SKM-1 (cell line): ENCODE measurements at regions not wholly inside any gene's neighbourhood (a gene's known extent, or its start where the extent isn't known, plus 50 kb on each side); places are given as distances from the start of the nearest gene placed in this dataset.
A peak's percentile ranks its signal among the peaks of the same experiment; 100 is the strongest.

Source experiments
- DNase-seq: peaks from one replicate; lab custom pipeline; 2025; ENCODE audit not compliant: unreplicated experiment; lab: John Stamatoyannopoulos, UW

DNA sequence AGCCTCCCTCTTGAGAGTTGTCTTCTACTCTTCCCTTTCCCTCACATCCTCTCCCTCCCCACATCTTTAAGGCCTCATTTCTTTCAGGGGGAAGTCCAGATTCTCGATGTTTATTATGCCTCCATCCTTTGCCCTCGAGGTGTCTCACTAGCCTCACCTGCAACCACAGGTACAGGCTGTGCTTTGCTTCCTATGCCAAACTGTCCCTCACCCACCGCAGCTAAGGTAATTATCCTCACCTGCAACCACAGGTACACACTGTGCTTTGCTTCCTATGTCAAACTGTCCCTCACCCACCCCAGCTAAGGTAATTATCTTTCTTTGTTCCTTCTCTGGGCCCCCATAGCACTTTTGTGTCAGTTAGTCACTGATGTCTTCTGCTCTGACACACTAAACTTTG is 328.1 kb upstream of the SNX7 start:
- no peak for DNase-seq

- DNase-seq = no peak
These were observed 329.7 kb upstream of the SNX7 start for GRCh38 chr1:98331718-98332311.

- no peak for DNase-seq
These were observed 330.3 kb upstream of the SNX7 start for GRCh38 chr1:98331243-98331642.

- DNase-seq = no peak
These were observed 331.3 kb upstream of the SNX7 start for GRCh38 chr1:98330224-98330623.

DNA sequence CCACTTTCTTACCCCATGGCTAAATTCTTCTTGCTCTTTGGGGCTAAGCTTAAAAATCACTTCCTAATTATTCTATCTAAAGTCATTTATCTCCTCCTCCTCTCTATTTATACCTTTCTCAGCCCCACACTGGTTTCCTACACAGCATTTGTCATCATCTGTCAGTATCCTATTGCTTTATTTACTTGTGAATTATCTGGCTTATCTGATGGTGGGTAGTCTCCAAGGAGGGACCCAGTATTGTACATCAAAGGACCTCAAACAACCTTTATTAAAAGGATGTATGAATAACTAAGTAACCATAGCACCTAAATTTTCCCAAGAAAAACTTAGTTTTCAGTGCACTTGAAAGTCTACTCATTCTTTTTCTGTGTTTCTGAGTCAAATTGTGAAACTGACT is 332.7 kb upstream of the SNX7 start:
- DNase-seq = no peak

- DNase-seq = no peak
These were observed 334.2 kb upstream of the SNX7 start for GRCh38 chr1:98327220-98327861.

GRCh38 chr1:98325646-98326440 is 335.7 kb upstream of the SNX7 start:
- DNase-seq = no peak

- peak; percentile 89 for DNase-seq
These were observed 337.6 kb upstream of the SNX7 start for GRCh38 chr1:98323906-98324358.

GRCh38 chr1:98323388-98323787 is 338.1 kb upstream of the SNX7 start:
- peak; percentile 74 for DNase-seq

DNA sequence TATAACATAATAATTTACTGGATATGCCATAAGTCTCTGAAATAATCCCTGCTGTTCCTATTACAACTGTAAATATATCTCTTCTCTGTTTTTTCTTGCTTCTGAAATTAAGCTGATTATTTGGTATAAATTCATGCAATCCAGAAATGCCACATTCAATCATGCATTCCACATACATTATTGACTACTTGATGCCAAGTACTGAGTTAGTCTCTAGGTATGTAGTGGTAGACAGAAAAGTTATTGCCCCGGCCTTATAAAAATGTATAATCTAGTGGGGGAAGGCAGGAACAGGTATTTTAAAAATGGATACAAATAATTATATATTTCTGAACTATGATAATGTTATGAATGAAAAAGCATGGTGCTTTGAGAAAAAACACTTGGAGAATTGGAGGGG is 338.6 kb upstream of the SNX7 start:
- DNase-seq = no peak

- no peak for DNase-seq
These were observed 339.4 kb upstream of the SNX7 start for GRCh38 chr1:98322086-98322485.

GRCh38 chr1:98321191-98321590 is 340.3 kb upstream of the SNX7 start:
- DNase-seq = no peak

DNA sequence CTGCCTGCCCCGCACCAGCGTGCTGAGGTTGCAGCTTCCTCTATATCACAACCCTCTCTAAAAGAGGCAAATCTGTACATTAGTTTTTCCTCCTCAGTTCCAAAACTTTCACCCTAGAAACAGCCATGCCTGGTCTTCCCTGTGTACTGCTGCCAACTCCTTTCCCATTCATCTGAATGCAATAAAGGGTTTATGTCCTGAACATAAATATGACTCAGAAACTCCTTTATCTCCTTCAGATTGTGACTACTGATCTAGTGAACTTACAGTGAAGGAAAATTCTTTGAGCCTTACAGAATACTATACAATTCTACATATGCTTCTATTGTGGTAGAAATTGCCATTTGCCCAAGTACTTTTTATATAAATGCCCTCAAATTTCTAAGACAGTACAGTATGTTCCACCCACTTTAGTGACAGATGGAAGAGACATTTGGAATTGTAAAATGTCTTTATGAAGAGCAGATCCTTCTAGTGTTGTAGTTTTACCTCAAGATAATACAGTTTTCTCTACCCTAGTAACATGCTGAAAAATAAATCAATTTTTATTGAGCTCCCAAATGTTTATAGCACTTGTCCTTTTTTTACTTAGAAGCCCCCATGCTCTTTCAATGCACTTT is 345.1 kb upstream of the SNX7 start:
- DNase-seq = no peak

GRCh38 chr1:98315309-98315708 is 346.2 kb upstream of the SNX7 start:
- DNase-seq = no peak

GRCh38 chr1:98314601-98315000 is 346.9 kb upstream of the SNX7 start:
- no peak for DNase-seq

- no peak for DNase-seq
These were observed 354.9 kb upstream of the SNX7 start for GRCh38 chr1:98306517-98307089.

GRCh38 chr1:98305362-98305761 is 356.2 kb upstream of the SNX7 start:
- DNase-seq = no peak

DNA sequence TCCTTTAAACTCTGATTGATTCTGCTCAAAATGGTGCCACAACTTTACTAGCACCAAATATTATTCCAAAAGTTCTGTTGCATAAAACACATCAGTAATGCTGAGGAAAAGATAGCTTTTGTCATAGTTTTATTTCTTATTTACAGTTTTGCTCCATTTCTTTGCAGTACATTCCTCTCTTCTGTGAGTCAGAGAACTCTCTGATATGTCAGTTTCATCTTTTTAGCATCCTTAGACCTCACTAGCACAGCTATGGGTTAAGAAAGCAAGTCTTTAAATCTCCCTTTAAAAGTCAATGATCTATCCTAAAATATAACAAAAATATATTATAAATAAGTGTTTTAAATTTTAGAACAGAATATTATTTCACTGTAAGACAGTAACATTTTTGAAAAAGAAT is 356.6 kb upstream of the SNX7 start:
- DNase-seq = no peak

DNA sequence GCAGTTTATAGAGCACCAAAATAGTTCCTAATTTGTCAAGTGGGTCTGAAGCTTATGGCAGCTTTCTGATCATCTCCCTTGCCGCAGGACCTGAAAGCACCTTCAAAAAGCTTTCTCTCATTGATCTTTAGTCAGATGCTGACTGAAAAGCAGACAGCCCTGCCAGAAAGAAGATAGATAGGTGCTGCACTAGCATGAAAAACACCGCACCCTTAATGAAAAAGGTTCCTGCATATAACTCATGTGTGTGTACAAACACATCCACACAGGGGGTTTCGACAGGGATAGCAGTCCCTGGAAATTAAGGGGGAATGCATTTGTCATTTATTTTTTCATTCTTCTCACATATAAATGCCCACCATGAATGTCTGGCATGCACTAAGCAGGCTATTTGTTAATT is 361.7 kb upstream of the SNX7 start:
- DNase-seq = no peak

DNA sequence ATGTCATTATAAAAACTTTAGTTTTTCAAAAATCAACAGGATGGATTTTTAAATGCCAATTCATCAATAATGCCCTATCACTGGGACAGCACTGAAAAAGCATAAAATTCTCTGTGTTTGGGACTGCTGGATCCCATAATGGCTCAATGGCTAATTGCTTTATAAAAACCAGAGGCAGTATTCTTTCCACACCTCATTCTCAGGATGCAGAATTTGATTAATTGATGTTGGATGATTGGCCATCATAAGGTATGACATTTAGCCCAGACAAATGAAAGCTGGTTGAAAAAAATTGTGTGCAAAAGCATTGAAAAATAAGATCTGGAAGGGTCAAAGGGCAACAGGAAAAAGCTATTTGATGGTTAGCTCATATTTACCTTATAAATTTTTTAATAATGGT is 362.2 kb upstream of the SNX7 start:
- DNase-seq = no peak

DNA sequence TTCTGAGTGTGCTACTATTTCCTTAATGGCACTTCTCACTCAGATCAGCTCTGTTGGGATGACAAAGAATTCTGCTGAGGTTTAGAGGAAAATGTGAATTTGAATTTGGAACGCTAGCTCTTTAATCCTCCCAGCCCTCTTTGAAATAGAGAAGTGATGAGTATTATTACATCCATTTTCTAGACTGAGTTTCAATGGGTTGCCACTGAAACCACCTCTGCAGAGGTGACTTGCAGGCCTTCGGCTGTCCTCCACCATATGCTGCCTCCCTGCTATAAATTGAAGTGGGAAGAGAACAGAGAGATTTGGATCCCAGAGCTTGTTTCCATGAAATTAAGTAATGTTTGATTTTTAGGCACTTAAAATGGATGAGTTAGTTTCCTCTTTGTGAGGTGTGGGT is 363.2 kb upstream of the SNX7 start:
- DNase-seq = no peak

- no peak for DNase-seq
These were observed 364.8 kb upstream of the SNX7 start for GRCh38 chr1:98296681-98297080.
